H9 (cell line): ENCODE measurements at regions not wholly inside any gene's neighbourhood (a gene's known extent, or its start where the extent isn't known, plus 50 kb on each side); places are given as distances from the start of the nearest gene placed in this dataset.

Experiments used
- DNase-seq: peaks from one replicate; pipeline ENCODE4 v3.0.0-alpha.2; 2017
- H2AFZ ChIP-seq: one replicate; pipeline ENCODE4 v1.6.1; 2013; ENCODE audit warnings: mild to moderate bottlenecking, low read length, control low read depth, moderate library complexity
- H2AK5ac ChIP-seq: 2 replicates; pipeline ENCODE4 v1.6.1; 2013; ENCODE audit warnings: low read length, control low read depth, mixed read lengths; ENCODE audit not compliant: insufficient read length
- H2BK120ac ChIP-seq: one replicate; pipeline ENCODE4 v1.6.1; 2013; ENCODE audit warnings: low read depth, mild to moderate bottlenecking, low read length, control low read depth, inconsistent platforms; ENCODE audit not compliant: poor library complexity, severe bottlenecking
- H2BK12ac ChIP-seq: 2 replicates; pipeline ENCODE4 v1.6.1; 2013; ENCODE audit warnings: low read length, control low read depth, mixed read lengths, low read depth; ENCODE audit not compliant: insufficient read length
- H2BK15ac ChIP-seq: 2 replicates; pipeline ENCODE4 v1.6.1; 2013; ENCODE audit warnings: low read depth, low read length, control low read depth
- H2BK20ac ChIP-seq: one replicate; pipeline ENCODE4 v1.6.1; 2013; ENCODE audit warnings: low read depth, mild to moderate bottlenecking, low read length, control low read depth, inconsistent platforms; ENCODE audit not compliant: poor library complexity, severe bottlenecking
- H2BK5ac ChIP-seq: 2 replicates; pipeline ENCODE4 v1.6.1; 2013; ENCODE audit warnings: low read length, control low read depth, mixed read lengths; ENCODE audit not compliant: insufficient read length
- H3K14ac ChIP-seq: 2 replicates; pipeline ENCODE4 v1.6.1; 2013; ENCODE audit warnings: low read length, control low read depth; ENCODE audit not compliant: insufficient read depth
- H3K18ac ChIP-seq: 2 replicates; pipeline ENCODE4 v1.6.1; 2013; ENCODE audit warnings: low read depth, mild to moderate bottlenecking, mixed read lengths, low read length, control low read depth; ENCODE audit not compliant: insufficient read length
- H3K23ac ChIP-seq: 2 replicates; pipeline ENCODE4 v1.6.1; 2013; ENCODE audit warnings: low read length, control low read depth, mixed read lengths, low read depth; ENCODE audit not compliant: insufficient read length
- H3K23me2 ChIP-seq: 2 replicates; pipeline ENCODE4 v1.6.1; 2013; ENCODE audit warnings: low read depth, mild to moderate bottlenecking, mixed read lengths, low read length, control low read depth; ENCODE audit not compliant: insufficient read length, poor library complexity, severe bottlenecking
- H3K27ac ChIP-seq: 2 replicates; pipeline ENCODE4 v1.5.1; 2013; ENCODE audit warnings: low read length, control low read depth, mixed read lengths, low read depth; ENCODE audit not compliant: insufficient read length
- H3K27me3 ChIP-seq: 2 replicates; pipeline ENCODE4 v1.6.1; 2013; ENCODE audit warnings: low read length, control low read depth, inconsistent platforms; ENCODE audit not compliant: insufficient read depth
- H3K4ac ChIP-seq: 2 replicates; pipeline ENCODE4 v1.6.1; 2013; ENCODE audit warnings: low read depth, mild to moderate bottlenecking, control low read depth, inconsistent platforms, low read length, moderate library complexity
- H3K4me1 ChIP-seq: 2 replicates; pipeline ENCODE4 v1.6.1; 2013; ENCODE audit warnings: low read length, control low read depth, inconsistent platforms; ENCODE audit not compliant: insufficient read depth
- H3K4me2 ChIP-seq: 2 replicates; pipeline ENCODE4 v1.6.1; 2013; ENCODE audit warnings: low read length, control low read depth, mixed read lengths; ENCODE audit not compliant: insufficient read length, insufficient read depth
- H3K56ac ChIP-seq: 2 replicates; pipeline ENCODE4 v1.6.1; 2013; ENCODE audit warnings: low read depth, mild to moderate bottlenecking, mixed read lengths, low read length, control low read depth; ENCODE audit not compliant: insufficient read length
- H3K79me1 ChIP-seq: 2 replicates; pipeline ENCODE4 v1.6.1; 2013; ENCODE audit warnings: low read depth, mild to moderate bottlenecking, moderate library complexity, low read length, control low read depth, inconsistent platforms; ENCODE audit not compliant: insufficient read depth, poor library complexity, severe bottlenecking
- H3K79me2 ChIP-seq: 2 replicates; pipeline ENCODE4 v1.6.1; 2013; ENCODE audit warnings: low read length, control low read depth, inconsistent platforms; ENCODE audit not compliant: insufficient read depth
- H3K9ac ChIP-seq: 2 replicates; pipeline ENCODE4 v1.6.1; 2013; ENCODE audit warnings: low read length, control low read depth, mixed read lengths; ENCODE audit not compliant: insufficient read length; ENCODE audit errors: extremely low read depth
- H3K9me3 ChIP-seq: one replicate; pipeline ENCODE4 v1.6.1; 2013; ENCODE audit warnings: low read depth, low read length, inconsistent platforms; ENCODE audit not compliant: control insufficient read depth
- H3T11ph ChIP-seq: one replicate; pipeline ENCODE4 v1.6.1; 2013; ENCODE audit warnings: mild to moderate bottlenecking, low read length, control low read depth, inconsistent platforms
- H4K20me1 ChIP-seq: one replicate; pipeline ENCODE4 v1.6.1; 2013; ENCODE audit not compliant: control insufficient read depth, insufficient read length, insufficient read depth
- H4K5ac ChIP-seq: 2 replicates; pipeline ENCODE4 v1.6.1; 2013; ENCODE audit warnings: low read depth, mild to moderate bottlenecking, mixed read lengths, low read length, control low read depth; ENCODE audit not compliant: insufficient read length
- H4K8ac ChIP-seq: replicated peaks from 2 replicates; pipeline ENCODE4 v1.6.1; 2013; ENCODE audit warnings: low read length, control low read depth, mixed read lengths, low read depth; ENCODE audit not compliant: insufficient read length
- H4K91ac ChIP-seq: 2 replicates; pipeline ENCODE4 v1.6.1; 2013; ENCODE audit warnings: low read depth, mild to moderate bottlenecking, moderate library complexity, mixed read lengths, low read length, control low read depth; ENCODE audit not compliant: insufficient read length
- H3K27ac Mint-ChIP-seq, 3 experiments: 2 replicates in 2 of 3; 3 replicates in 1 of 3; pipeline ENCODE4 v1.8.0; 2020 to 2021; ENCODE audit warnings: mixed read lengths in 3 of 3, mild to moderate bottlenecking in 1 of 3, moderate library complexity in 1 of 3
- H3K27me3 Mint-ChIP-seq: 2 replicates; pipeline ENCODE4 v1.8.0; 2021; ENCODE audit warnings: low read depth, mild to moderate bottlenecking, moderate library complexity, mixed read lengths
- H3K36me3 Mint-ChIP-seq, 3 experiments: 2 replicates in 2 of 3; 3 replicates in 1 of 3; pipeline ENCODE4 v1.8.0; 2020 to 2021; ENCODE audit warnings: low read depth in 3 of 3, mixed read lengths in 3 of 3; ENCODE audit not compliant: insufficient read depth in 1 of 3
- H3K4me1 Mint-ChIP-seq, 2 experiments: 2 replicates each; pipeline ENCODE4 v1.8.0; 2020; ENCODE audit warnings: mixed read lengths in 2 of 2
- H3K4me3 Mint-ChIP-seq, 2 experiments: 2 replicates in 1 of 2; 3 replicates in 1 of 2; pipeline ENCODE4 v1.8.0; 2020 to 2021; ENCODE audit warnings: mild to moderate bottlenecking in 2 of 2, mixed read lengths in 2 of 2, moderate library complexity in 1 of 2
- H3K9me3 Mint-ChIP-seq, 2 experiments: 2 replicates in 1 of 2; 3 replicates in 1 of 2; pipeline ENCODE4 v1.8.0; 2020; ENCODE audit warnings: mild to moderate bottlenecking in 2 of 2, mixed read lengths in 2 of 2, moderate library complexity in 1 of 2
- CTCF ChIP-seq: fragments of 200-600 bp; sonication (generic); conservative IDR thresholded peaks from 3 replicates; pipeline ENCODE4 v1.8.0; 2021; ENCODE audit warnings: antibody characterized with exemption, mild to moderate bottlenecking
- whole genome bisulfite sequencing: extraction: QIAGEN DNeasy Blood & Tissue Kit; methylation state at CpG from one replicate; pipeline ENCODE4 v1.1.7; 2013; ENCODE audit warnings: missing lambda C conversion rate, low lambda C conversion rate, mixed read lengths; ENCODE audit not compliant: insufficient read length; ENCODE audit errors: extremely low coverage; 5-methylcytosine and 5-hydroxymethylcytosine counted together

GRCh38 chr20:63133481-63134091 lies 82.3 kb downstream of the YTHDF1 start:
- Histone ChIP-seq H3K4ac (no peak overlapping the region), H2BK15ac (no peak overlapping the region), H3K4me1 (peaks cover 4% of the 10 kb centered on the region; the same call in 1 of the 2 replicates), H3K79me1 (no peaks in the 10 kb centered on the region), H3K9me3 (no peaks in the 10 kb centered on the region), H3K27ac (no peak overlapping the region), H2BK120ac (no peak overlapping the region), H3K14ac (no peak overlapping the region; the same call in 1 of the 2 replicates), H3T11ph (no peak overlapping the region), H3K27me3 (no peaks in the 10 kb centered on the region; the same call in 1 of the 2 replicates), H3K18ac (no peak overlapping the region), H3K4me2 (no peak overlapping the region), H2BK20ac (no peak overlapping the region), H3K56ac (no peak overlapping the region), H2AK5ac (no peak overlapping the region), H4K20me1 (no peaks in the 10 kb centered on the region), H3K23me2 (no peaks in the 10 kb centered on the region), H4K8ac (no peak overlapping the region), H3K9ac (no peak overlapping the region), H2BK5ac (no peak overlapping the region), H2BK12ac (no peak overlapping the region), H4K91ac (no peak overlapping the region), H3K79me2 (no peaks in the 10 kb centered on the region), H3K23ac (no peak overlapping the region), H4K5ac (no peak overlapping the region), H2AFZ (no peak overlapping the region)
- peak; percentile 23 for DNase-seq
- WGBS: no CpG with 5 or more reads among the region's 15 CpGs
- Mint-ChIP-seq H3K4me3 (no peak overlapping the region), H3K9me3 (no peaks in the 10 kb centered on the region), H3K36me3 (no peaks in the 10 kb centered on the region), H3K4me1 (peaks cover 10 to 13% of the 10 kb centered on the region in 2 experiments), H3K27ac (no peak overlapping the region; a peak in 1 of 7 replicates), H3K27me3 (peaks cover 20% of the 10 kb centered on the region)
- no peak for TF ChIP-seq CTCF
